Uterus (tissue), 3 donors: ENCODE measurements at regions not wholly inside any gene's neighbourhood (a gene's known extent, or its start where the extent isn't known, plus 50 kb on each side); places are given as distances from the start of the nearest gene placed in this dataset.

ENCODE experiments used
- DNase-seq, 2 donors: peaks; one replicate each; pipeline ENCODE4 v3.0.0-alpha.2; 2019 to 2020
- H3K27ac ChIP-seq, 2 donors: fragments of 200-600 bp; sonication (generic); 1 replicate in 1 of 2; 2 replicates in 1 of 2; pipeline ENCODE4 v1.5.1; 2016 to 2018
- H3K27me3 ChIP-seq, 2 donors: fragments of 200-600 bp; sonication (generic); one replicate each; pipeline ENCODE4 v1.5.1; 2018 to 2019; ENCODE audit warnings: control low read depth in 1 of 2
- H3K36me3 ChIP-seq, 2 donors: fragments of 200-600 bp; sonication (generic); one replicate each; pipeline ENCODE4 v1.5.1; 2019; ENCODE audit warnings: control low read depth in 1 of 2
- H3K4me1 ChIP-seq, 2 donors: fragments of 200-600 bp; sonication (generic); one replicate each; pipeline ENCODE4 v1.5.1; 2018 to 2019; ENCODE audit warnings: control low read depth in 1 of 2
- H3K4me3 ChIP-seq, 2 donors: fragments of 200-600 bp; sonication (generic); 1 replicate in 1 of 2; 2 replicates in 1 of 2; pipeline ENCODE4 v1.5.1; 2018 to 2019; ENCODE audit warnings: mild to moderate bottlenecking in 1 of 2
- H3K9me3 ChIP-seq, 2 donors: fragments of 200-600 bp; sonication (generic); one replicate each; pipeline ENCODE4 v1.5.1; 2019; ENCODE audit warnings: control low read depth in 1 of 2
- POLR2A ChIP-seq, 2 donors: fragments of 450-650 bp; IDR thresholded peaks; one replicate each; pipeline ENCODE4 v1.6.1; 2016; ENCODE audit warnings: antibody characterized with exemption in 2 of 2, mild to moderate bottlenecking in 1 of 2, moderate library complexity in 1 of 2
- intact Hi-C: fragments of 100-400 bp; cut with DNase I; formaldehyde crosslinking; loops from one replicate; pipeline ENCODE4 v1.15.1; 2023; ENCODE audit warnings: low total_unique reads
- TF ChIP-seq, protein P1 (sequence below), 4 experiments: fragments of 200-600 bp in 2 of 4; fragments of 450-650 bp in 2 of 4; sonication (generic) in 2 of 4; IDR thresholded peaks; one replicate each; pipeline ENCODE4 v1.5.1; 2016 to 2019; ENCODE audit warnings: antibody characterized with exemption in 4 of 4, mild to moderate bottlenecking in 2 of 4, moderate library complexity in 1 of 4
- donor health status: DM: yes; HTN: yes; CAD: no.

DNA sequence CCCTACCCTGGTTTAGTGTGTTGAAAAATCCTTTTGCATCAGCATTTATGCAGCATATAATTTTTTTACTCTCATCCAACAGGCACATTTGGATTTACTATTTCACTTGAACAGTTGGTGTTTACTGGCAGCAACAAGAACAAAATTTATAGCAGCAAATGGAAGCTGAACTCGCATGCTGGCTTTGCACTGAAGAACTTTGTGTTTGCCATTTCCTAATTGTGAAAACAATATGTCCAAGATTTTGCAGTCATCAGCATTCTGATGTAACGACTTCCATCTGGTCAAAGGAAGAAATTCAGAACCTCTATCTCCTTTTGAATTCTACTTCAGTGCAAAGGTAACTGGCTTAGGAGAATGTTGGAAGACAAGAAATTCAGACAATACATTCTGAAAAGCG is 131.0 kb downstream of the DLEU7 start:
- no peak for DNase-seq
- Histone ChIP-seq H3K9me3 (no peaks in the 10 kb centered on the region), H3K36me3 (no peaks in the 10 kb centered on the region), H3K27ac (no peak overlapping the region), H3K4me1 (no peaks in the 10 kb centered on the region), H3K27me3 (no peaks in the 10 kb centered on the region), H3K4me3 (no peak overlapping the region)
- TF ChIP-seq, protein P1, sequence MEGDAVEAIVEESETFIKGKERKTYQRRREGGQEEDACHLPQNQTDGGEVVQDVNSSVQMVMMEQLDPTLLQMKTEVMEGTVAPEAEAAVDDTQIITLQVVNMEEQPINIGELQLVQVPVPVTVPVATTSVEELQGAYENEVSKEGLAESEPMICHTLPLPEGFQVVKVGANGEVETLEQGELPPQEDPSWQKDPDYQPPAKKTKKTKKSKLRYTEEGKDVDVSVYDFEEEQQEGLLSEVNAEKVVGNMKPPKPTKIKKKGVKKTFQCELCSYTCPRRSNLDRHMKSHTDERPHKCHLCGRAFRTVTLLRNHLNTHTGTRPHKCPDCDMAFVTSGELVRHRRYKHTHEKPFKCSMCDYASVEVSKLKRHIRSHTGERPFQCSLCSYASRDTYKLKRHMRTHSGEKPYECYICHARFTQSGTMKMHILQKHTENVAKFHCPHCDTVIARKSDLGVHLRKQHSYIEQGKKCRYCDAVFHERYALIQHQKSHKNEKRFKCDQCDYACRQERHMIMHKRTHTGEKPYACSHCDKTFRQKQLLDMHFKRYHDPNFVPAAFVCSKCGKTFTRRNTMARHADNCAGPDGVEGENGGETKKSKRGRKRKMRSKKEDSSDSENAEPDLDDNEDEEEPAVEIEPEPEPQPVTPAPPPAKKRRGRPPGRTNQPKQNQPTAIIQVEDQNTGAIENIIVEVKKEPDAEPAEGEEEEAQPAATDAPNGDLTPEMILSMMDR (IDR thresholded peaks at IDR 0.05): no peak
- no peak for TF ChIP-seq POLR2A (IDR thresholded peaks at IDR 0.05)
- intact Hi-C loops: no loop called here

DNA sequence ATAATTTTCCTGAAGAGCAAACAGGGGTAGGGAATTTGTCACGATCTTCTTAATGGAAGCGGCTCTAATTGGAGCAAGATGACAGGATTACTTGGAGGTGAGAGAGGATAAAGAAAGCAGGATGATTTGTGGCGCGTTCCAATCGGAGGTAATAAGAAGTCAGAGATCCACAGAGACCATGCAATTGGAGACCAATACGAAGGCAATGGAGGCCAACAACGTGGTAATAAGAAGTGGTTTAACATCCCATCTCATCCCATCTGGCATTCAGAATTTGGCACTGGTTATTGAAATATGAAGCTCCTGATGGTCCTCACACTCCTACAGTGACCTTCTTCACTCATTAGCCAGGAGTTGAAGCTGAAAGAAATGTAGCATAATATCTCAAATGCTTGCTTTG is 130.6 kb downstream of the DLEU7 start:
- no peak for DNase-seq
- Histone ChIP-seq H3K4me1 (no peaks in the 10 kb centered on the region), H3K36me3 (no peaks in the 10 kb centered on the region), H3K27ac (no peak overlapping the region), H3K9me3 (no peaks in the 10 kb centered on the region), H3K4me3 (no peak overlapping the region), H3K27me3 (no peaks in the 10 kb centered on the region)
- intact Hi-C loops: no loop called here
- TF ChIP-seq POLR2A (IDR thresholded peaks at IDR 0.05): no peak
- TF ChIP-seq, protein P1 (IDR thresholded peaks at IDR 0.05): no peak

DNA sequence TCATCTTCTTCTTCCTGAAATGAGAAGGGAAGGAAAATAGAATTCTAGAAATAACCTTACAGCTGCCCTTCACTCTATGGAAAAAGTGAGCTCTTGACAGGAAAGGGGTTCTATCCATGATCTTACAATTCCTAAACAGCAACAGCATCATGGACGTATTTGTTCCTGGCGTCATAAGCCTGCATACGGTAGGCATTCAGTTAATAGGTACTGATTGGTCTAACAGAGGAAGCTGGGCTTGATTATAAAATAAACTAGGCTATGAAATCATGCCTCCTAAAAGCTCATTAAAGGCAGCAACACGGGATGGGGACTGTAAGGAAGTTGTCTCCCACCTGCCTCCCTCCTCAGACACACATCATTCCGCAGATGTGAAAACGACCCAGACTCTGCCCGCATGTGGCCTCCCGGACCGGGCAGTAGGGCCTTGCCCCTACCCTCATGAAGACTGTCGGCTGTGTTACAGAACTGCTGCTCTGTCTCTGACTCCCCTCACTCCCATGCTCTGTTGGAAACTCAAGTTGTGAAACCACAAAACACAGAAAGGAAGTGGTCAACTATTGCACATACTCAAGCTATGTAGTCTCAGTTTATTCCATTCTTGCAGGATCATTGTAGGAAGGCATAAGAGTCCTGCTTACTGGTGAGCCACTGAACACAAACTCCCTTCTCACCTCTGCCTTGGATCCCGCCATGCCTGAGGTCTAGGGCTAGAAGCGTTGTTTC is 129.8 kb downstream of the DLEU7 start:
- intact Hi-C loops: no loop called here
- no peaks in the 10 kb centered on the region for H3K9me3 ChIP-seq
- H3K27me3 ChIP-seq: no peaks in the 10 kb centered on the region
- TF ChIP-seq, protein P1 (IDR thresholded peaks at IDR 0.05): no peak
- TF ChIP-seq POLR2A (IDR thresholded peaks at IDR 0.05): no peak
- no peaks in the 10 kb centered on the region for H3K36me3 ChIP-seq
- H3K4me3 ChIP-seq: no peak overlapping the region
- H3K27ac ChIP-seq: no peak overlapping the region
- H3K4me1 ChIP-seq: no peaks in the 10 kb centered on the region
- DNase-seq: no peak

DNA sequence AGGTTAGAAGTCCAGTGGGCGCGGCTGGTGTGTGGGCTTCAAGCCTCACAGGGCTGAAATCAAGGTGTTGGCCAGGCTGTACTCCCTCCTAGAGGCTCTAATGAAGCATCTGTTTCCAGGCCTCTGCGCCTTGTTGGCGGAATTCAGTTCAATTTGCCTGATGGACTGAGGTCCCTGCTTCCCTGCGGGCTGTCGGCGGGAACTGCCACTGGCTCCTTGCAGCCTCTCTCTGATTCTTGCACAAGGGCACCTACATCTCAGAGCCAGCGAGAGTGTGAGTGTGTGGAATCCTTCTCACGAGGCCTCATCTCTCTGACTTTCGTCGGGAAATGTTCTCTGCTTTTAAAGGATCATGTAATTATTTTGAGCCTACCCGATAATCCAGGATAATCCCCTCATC is 128.6 kb downstream of the DLEU7 start:
- intact Hi-C loops: no loop called here
- Histone ChIP-seq H3K9me3 (no peaks in the 10 kb centered on the region), H3K27me3 (no peaks in the 10 kb centered on the region), H3K4me1 (no peaks in the 10 kb centered on the region), H3K27ac (no peak overlapping the region), H3K36me3 (no peaks in the 10 kb centered on the region), H3K4me3 (no peak overlapping the region)
- no peak for DNase-seq
- no peak for TF ChIP-seq POLR2A (IDR thresholded peaks at IDR 0.05)
- TF ChIP-seq, protein P1 (IDR thresholded peaks at IDR 0.05): no peak

DNA sequence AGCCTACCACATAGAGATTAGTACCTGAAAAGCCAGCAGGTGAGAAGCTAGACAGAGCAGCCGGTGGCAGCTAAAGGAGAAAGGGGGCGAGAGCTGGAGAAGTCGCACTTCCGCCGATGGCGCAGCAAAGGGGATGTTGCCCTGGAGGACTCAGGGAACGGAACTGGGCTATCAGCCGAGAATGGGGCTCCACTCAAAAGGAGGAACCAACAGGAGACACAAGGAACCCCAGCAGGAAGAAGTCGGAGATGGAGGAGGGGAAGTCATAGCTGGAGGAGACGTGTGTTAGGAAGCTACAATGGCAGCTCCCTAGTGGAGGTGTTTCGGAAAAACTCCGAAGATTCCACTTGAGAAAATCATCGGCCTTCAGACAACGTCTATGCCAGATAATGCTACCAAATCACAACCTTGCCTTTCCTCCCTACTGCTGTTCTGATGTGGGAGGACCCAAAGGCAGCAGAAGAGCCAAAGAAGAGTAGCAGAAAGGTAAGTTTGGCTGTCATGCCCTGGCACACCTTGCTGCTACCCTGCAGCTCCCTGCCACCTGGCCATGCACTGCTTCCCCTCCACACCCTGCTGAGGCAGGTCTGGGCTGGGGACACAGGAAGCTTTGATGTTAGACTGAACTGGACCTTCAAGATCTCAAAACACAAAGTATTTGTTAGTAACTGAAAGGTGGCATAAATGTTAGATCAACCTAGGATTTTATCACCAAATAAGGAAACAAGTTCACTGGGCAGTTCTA is 127.9 kb downstream of the DLEU7 start:
- no peak for DNase-seq
- H3K27ac ChIP-seq: no peak overlapping the region
- intact Hi-C loops: no loop called here
- no peaks in the 10 kb centered on the region for H3K4me1 ChIP-seq
- H3K36me3 ChIP-seq: no peaks in the 10 kb centered on the region
- no peaks in the 10 kb centered on the region for H3K27me3 ChIP-seq
- no peaks in the 10 kb centered on the region for H3K9me3 ChIP-seq
- H3K4me3 ChIP-seq: no peak overlapping the region
- no peak for TF ChIP-seq POLR2A (IDR thresholded peaks at IDR 0.05)
- TF ChIP-seq, protein P1 (IDR thresholded peaks at IDR 0.05): no peak
